ENCODE measurements at regions not wholly inside any gene's neighbourhood (a gene's known extent, or its start where the extent isn't known, plus 50 kb on each side); places are given as distances from the start of the nearest gene placed in this dataset.

GRCh38 chr4:77433418-77433733 is 172.2 kb upstream of the CXCL13 start:
- peak; percentile 46 for TF ChIP-seq CTCF (conservative IDR thresholded peaks at IDR 0.05; ENCODE audit: low read depth, low read length)
- no peak overlapping the region for H3K4me3 ChIP-seq (ENCODE audit: low read depth, low read length)
- DNase-seq (ENCODE audit: low read depth) = peak; percentile 61

- no peak overlapping the region for H3K4me3 ChIP-seq (ENCODE audit: low read depth, low read length)
- no peak for DNase-seq (ENCODE audit: low read depth)
- no peak for TF ChIP-seq CTCF (conservative IDR thresholded peaks at IDR 0.05; ENCODE audit: low read depth, low read length)
Observed at GRCh38 chr4:77434299-77435092, 171.1 kb upstream of the CXCL13 start.

GRCh38 chr4:77437079-77437478 is 168.5 kb upstream of the CXCL13 start:
- TF ChIP-seq CTCF (conservative IDR thresholded peaks at IDR 0.05; ENCODE audit: low read depth, low read length) = no peak

GRCh38 chr4:77438549-77438948 is 167.1 kb upstream of the CXCL13 start:
- no peak overlapping the region for H3K4me3 ChIP-seq (ENCODE audit: low read depth, low read length)
- no peak for TF ChIP-seq CTCF (conservative IDR thresholded peaks at IDR 0.05; ENCODE audit: low read depth, low read length)
- no peak for DNase-seq (ENCODE audit: low read depth)

More at GRCh38 chr4:77437079-77437478, 168.5 kb upstream of the CXCL13 start:
- no peak overlapping the region for H3K4me3 ChIP-seq (ENCODE audit: low read depth, low read length)
- no peak for DNase-seq (ENCODE audit: low read depth)

GRCh38 chr4:77443941-77444340 is 161.7 kb upstream of the CXCL13 start:
- peak; percentile 12 for DNase-seq (ENCODE audit: low read depth)
- no peak for TF ChIP-seq CTCF (conservative IDR thresholded peaks at IDR 0.05; ENCODE audit: low read depth, low read length)
- H3K4me3 ChIP-seq (ENCODE audit: low read depth, low read length) = no peak overlapping the region

- no peak overlapping the region for H3K4me3 ChIP-seq (ENCODE audit: low read depth, low read length)
- TF ChIP-seq CTCF (conservative IDR thresholded peaks at IDR 0.05; ENCODE audit: low read depth, low read length) = no peak
- DNase-seq (ENCODE audit: low read depth) = no peak
Observed at GRCh38 chr4:77445823-77446222, 159.8 kb upstream of the CXCL13 start.

- DNase-seq (ENCODE audit: low read depth) = no peak
- H3K4me3 ChIP-seq (ENCODE audit: low read depth, low read length) = no peak overlapping the region
- no peak for TF ChIP-seq CTCF (conservative IDR thresholded peaks at IDR 0.05; ENCODE audit: low read depth, low read length)
Observed at GRCh38 chr4:77446601-77447000, 159.0 kb upstream of the CXCL13 start.
